HUDEP-2 (cell line): ENCODE measurements at regions not wholly inside any gene's neighbourhood (a gene's known extent, or its start where the extent isn't known, plus 50 kb on each side); places are given as distances from the start of the nearest gene placed in this dataset.

Source experiments
- DNase-seq, 76 experiments: peaks; one replicate each; lab custom pipeline; 2025; ENCODE audit not compliant: unreplicated experiment in 76 of 76; lab: John Stamatoyannopoulos, UW

GRCh38 chr4:27181693-27182092 is 321.1 kb downstream of the STIM2 start:
- DNase-seq = no peak

- DNase-seq = no peak
Measured at GRCh38 chr4:27182211-27182610, 321.6 kb downstream of the STIM2 start.

GRCh38 chr4:27184508-27185155 is 324.0 kb downstream of the STIM2 start:
- no peak for DNase-seq

GRCh38 chr4:27186710-27187109 is 326.1 kb downstream of the STIM2 start:
- no peak for DNase-seq

- no peak for DNase-seq
Measured at GRCh38 chr4:27187786-27188185, 327.1 kb downstream of the STIM2 start.

- DNase-seq = no peak
Measured at GRCh38 chr4:27189683-27190082, 329.0 kb downstream of the STIM2 start.

GRCh38 chr4:27191592-27191991 is 331.0 kb downstream of the STIM2 start:
- DNase-seq = no peak

GRCh38 chr4:27194599-27195176 is 334.0 kb downstream of the STIM2 start:
- DNase-seq = no peak

- no peak for DNase-seq
Measured at GRCh38 chr4:27198246-27198645, 337.6 kb downstream of the STIM2 start.

GRCh38 chr4:27198971-27199370 is 338.3 kb downstream of the STIM2 start:
- DNase-seq = no peak

- DNase-seq = no peak
Measured at GRCh38 chr4:27206009-27206408, 345.4 kb downstream of the STIM2 start.

GRCh38 chr4:27210956-27211355 is 350.3 kb downstream of the STIM2 start:
- no peak for DNase-seq

GRCh38 chr4:27214010-27214409 is 353.4 kb downstream of the STIM2 start:
- DNase-seq = no peak

GRCh38 chr4:27215220-27215826 is 354.7 kb downstream of the STIM2 start:
- DNase-seq = no peak

GRCh38 chr4:27217261-27217769 is 356.7 kb downstream of the STIM2 start:
- DNase-seq = no peak

- no peak for DNase-seq
Measured at GRCh38 chr4:27218013-27218412, 357.4 kb downstream of the STIM2 start.

- no peak for DNase-seq
Measured at GRCh38 chr4:27223326-27223725, 362.7 kb downstream of the STIM2 start.

GRCh38 chr4:27233531-27233930 is 372.9 kb downstream of the STIM2 start:
- no peak for DNase-seq

- no peak for DNase-seq
Measured at GRCh38 chr4:27234306-27234899, 373.8 kb downstream of the STIM2 start.

GRCh38 chr4:27239641-27240040 is 379.0 kb downstream of the STIM2 start:
- no peak for DNase-seq

- DNase-seq = no peak
Measured at GRCh38 chr4:27242217-27242616, 381.6 kb downstream of the STIM2 start.

- no peak for DNase-seq
Measured at GRCh38 chr4:27245216-27245615, 384.6 kb downstream of the STIM2 start.
